Thoracic aorta (tissue), 2 donors: ENCODE measurements at regions not wholly inside any gene's neighbourhood (a gene's known extent, or its start where the extent isn't known, plus 50 kb on each side); places are given as distances from the start of the nearest gene placed in this dataset.

Source experiments
- ATAC-seq: fragments of 150-250 bp; one replicate; pipeline ENCODE4 v1.8.0; 2017; ENCODE audit warnings: low read depth; ENCODE audit not compliant: insufficient number of reproducible peaks, low FRiP score
- DNase-seq: peaks from one replicate; pipeline ENCODE4 v3.0.0-alpha.2; 2020; ENCODE audit warnings: low spot score
- H3K27ac ChIP-seq, 2 donors: fragments of 200-600 bp; sonication (generic); 1 replicate in 1 of 2; 2 replicates in 1 of 2; pipeline ENCODE4 v1.5.1; 2016; ENCODE audit warnings: mild to moderate bottlenecking in 2 of 2, moderate library complexity in 2 of 2
- H3K27me3 ChIP-seq: fragments of 200-600 bp; sonication (generic); replicated peaks from 2 replicates; pipeline ENCODE4 v1.6.0; 2016; ENCODE audit warnings: mild to moderate bottlenecking; ENCODE audit not compliant: insufficient read depth
- H3K36me3 ChIP-seq: fragments of 200-600 bp; sonication (generic); one replicate; pipeline ENCODE4 v1.5.1; 2016
- H3K4me1 ChIP-seq, 2 donors: fragments of 200-600 bp; sonication (generic); 1 replicate in 1 of 2; 2 replicates in 1 of 2; pipeline versions ENCODE4 v1.5.1 to v1.6.0; 2016; ENCODE audit warnings: low read depth in 2 of 2, mild to moderate bottlenecking in 1 of 2; ENCODE audit not compliant: control insufficient read depth in 1 of 2
- H3K4me3 ChIP-seq: fragments of 200-600 bp; sonication (generic); 2 replicates; pipeline ENCODE4 v1.5.1; 2016; ENCODE audit warnings: mild to moderate bottlenecking
- H3K9me3 ChIP-seq: fragments of 200-600 bp; sonication (generic); 2 replicates; pipeline ENCODE4 v1.5.1; 2016
- CTCF ChIP-seq: fragments of 200-600 bp; sonication (generic); IDR thresholded peaks from one replicate; pipeline ENCODE4 v1.5.1; 2019; ENCODE audit warnings: antibody characterized with exemption

DNA sequence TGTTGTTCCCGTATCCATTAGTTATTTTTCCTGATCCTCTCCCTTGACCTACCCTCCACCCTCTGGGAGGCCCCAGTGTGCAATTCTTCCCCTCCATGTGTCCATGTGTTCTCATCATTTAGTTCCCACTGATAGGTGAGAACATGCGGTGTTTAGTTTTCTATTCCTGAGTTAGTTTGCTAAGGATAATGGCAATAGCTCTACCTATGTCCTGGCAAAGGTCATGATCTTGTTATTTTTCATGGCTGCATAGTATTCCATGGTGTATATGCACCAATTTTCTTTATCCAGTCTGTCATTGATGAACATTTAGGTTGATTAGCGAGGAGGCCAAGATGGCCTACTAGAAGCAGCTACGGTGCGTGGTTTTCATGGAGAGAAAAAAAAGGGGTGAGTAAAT is 714.1 kb downstream of the STIM2 start:
- Histone ChIP-seq H3K27me3 (no peaks in the 10 kb centered on the region), H3K4me3 (no peak overlapping the region), H3K9me3 (no peaks in the 10 kb centered on the region), H3K36me3 (no peaks in the 10 kb centered on the region), H3K4me1 (no peaks in the 10 kb centered on the region), H3K27ac (no peak overlapping the region)
- DNase-seq (no peak), ATAC-seq (no peak)
- TF ChIP-seq CTCF: no peak

DNA sequence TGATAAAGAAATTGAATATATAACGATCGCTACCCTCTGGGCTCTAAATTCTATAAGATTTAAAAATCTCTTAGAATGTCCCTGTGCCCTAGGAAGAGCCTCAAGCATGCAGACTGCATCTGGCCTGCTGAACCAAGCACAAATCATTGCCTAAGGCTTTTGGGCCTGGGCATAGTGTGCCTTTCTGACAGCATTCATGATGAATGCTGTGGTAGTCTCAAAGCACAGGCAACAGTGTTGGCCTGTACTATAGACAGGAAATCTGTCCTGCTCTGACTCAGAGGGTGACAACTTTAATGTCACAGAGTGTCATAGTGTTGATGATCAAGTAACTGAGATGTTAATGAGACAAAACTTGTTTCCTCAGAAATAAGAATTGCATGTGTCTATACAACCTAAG is 717.3 kb downstream of the STIM2 start:
- Histone ChIP-seq H3K9me3 (no peaks in the 10 kb centered on the region), H3K4me1 (no peaks in the 10 kb centered on the region), H3K4me3 (no peak overlapping the region), H3K36me3 (no peaks in the 10 kb centered on the region), H3K27me3 (no peaks in the 10 kb centered on the region), H3K27ac (no peak overlapping the region)
- ATAC-seq: no peak
- no peak for TF ChIP-seq CTCF
- no peak for DNase-seq

GRCh38 chr4:27592738-27593137 is 732.1 kb downstream of the STIM2 start:
- Histone ChIP-seq H3K4me3 (no peak overlapping the region), H3K27me3 (no peaks in the 10 kb centered on the region), H3K27ac (no peak overlapping the region), H3K9me3 (no peaks in the 10 kb centered on the region), H3K4me1 (no peaks in the 10 kb centered on the region), H3K36me3 (no peaks in the 10 kb centered on the region)
- no peak for ATAC-seq
- TF ChIP-seq CTCF: no peak
- DNase-seq: no peak

- no peak for ATAC-seq
- TF ChIP-seq CTCF: no peak
- Histone ChIP-seq H3K4me3 (no peak overlapping the region), H3K36me3 (no peaks in the 10 kb centered on the region), H3K4me1 (no peaks in the 10 kb centered on the region), H3K27ac (no peak overlapping the region), H3K9me3 (no peaks in the 10 kb centered on the region), H3K27me3 (no peaks in the 10 kb centered on the region)
- DNase-seq: no peak
These were observed 734.3 kb downstream of the STIM2 start for GRCh38 chr4:27594922-27595321.

GRCh38 chr4:27595571-27596360 is 735.1 kb downstream of the STIM2 start:
- H3K27ac ChIP-seq: no peak overlapping the region
- H3K4me3 ChIP-seq: no peak overlapping the region
- H3K4me1 ChIP-seq: no peaks in the 10 kb centered on the region
- DNase-seq: no peak
- H3K36me3 ChIP-seq: no peaks in the 10 kb centered on the region
- H3K27me3 ChIP-seq: no peaks in the 10 kb centered on the region
- ATAC-seq: no peak
- no peak for TF ChIP-seq CTCF
- H3K9me3 ChIP-seq: no peaks in the 10 kb centered on the region
